ENCODE measurements at regions not wholly inside any gene's neighbourhood (a gene's known extent, or its start where the extent isn't known, plus 50 kb on each side); places are given as distances from the start of the nearest gene placed in this dataset.

DNA sequence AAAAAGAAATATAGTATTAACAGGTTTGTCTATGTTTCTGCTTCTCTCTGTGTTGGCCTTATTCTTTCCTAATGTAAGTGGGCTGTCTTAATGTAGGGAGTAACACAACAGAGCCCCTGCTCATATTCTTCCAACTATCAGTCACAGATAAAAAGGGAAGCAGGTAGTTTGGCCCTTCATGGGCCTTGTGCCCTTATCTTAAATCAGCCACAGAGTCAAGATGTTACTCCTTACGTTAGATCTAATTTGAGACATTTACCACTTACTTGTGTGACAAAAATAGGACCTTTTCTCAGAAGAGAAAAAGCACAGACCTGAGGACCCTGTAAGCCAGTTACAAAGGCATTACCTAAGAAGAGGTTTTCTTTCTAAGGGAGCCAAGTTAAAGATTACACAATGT, 589.0 kb downstream of the GRXCR1 start:
- no peak for TF ChIP-seq EZH2 (IDR thresholded peaks at IDR 0.05; ENCODE audit: insufficient read depth, low read length)
- TF ChIP-seq CTCF (IDR thresholded peaks at IDR 0.05; ENCODE audit: insufficient read depth, low read depth, low read length) = no peak
- Mint-ChIP-seq H3K36me3 (ENCODE audit: low read depth, unreplicated experiment) (no peaks in the 10 kb centered on the region), H3K4me1 (ENCODE audit: low read depth, unreplicated experiment) (no peaks in the 10 kb centered on the region), H3K4me3 (ENCODE audit: unreplicated experiment) (no peak overlapping the region), H3K9me3 (ENCODE audit: unreplicated experiment) (peaks cover 4% of the 10 kb centered on the region), H3K27ac (ENCODE audit: unreplicated experiment) (no peak overlapping the region), H3K27me3 (ENCODE audit: low read depth, unreplicated experiment) (no peaks in the 10 kb centered on the region)
- Histone ChIP-seq H3K4me1 (ENCODE audit: insufficient read depth, low read length) (no peaks in the 10 kb centered on the region), H3K36me3 (ENCODE audit: insufficient read depth, low read length) (no peaks in the 10 kb centered on the region), H3K9me3 (ENCODE audit: insufficient read depth, low read depth, low read length) (no peaks in the 10 kb centered on the region), H3K4me2 (ENCODE audit: low read length) (no peak overlapping the region), H2AFZ (ENCODE audit: low read depth, low read length) (no peak overlapping the region), H3K4me3 (ENCODE audit: insufficient read depth, low read depth, low read length) (no peak overlapping the region), H3K27me3 (ENCODE audit: insufficient read depth, low read length) (no peaks in the 10 kb centered on the region), H3K27ac (ENCODE audit: low read depth, low read length) (no peak overlapping the region), H3K9ac (ENCODE audit: low read length) (no peak overlapping the region), H3K79me2 (ENCODE audit: insufficient read depth, low read length) (no peaks in the 10 kb centered on the region), H4K20me1 (ENCODE audit: insufficient read depth, low read length) (no peaks in the 10 kb centered on the region)
- no peak for FAIRE-seq
- DNase-seq (ENCODE audit: low read depth) = no peak

DNA sequence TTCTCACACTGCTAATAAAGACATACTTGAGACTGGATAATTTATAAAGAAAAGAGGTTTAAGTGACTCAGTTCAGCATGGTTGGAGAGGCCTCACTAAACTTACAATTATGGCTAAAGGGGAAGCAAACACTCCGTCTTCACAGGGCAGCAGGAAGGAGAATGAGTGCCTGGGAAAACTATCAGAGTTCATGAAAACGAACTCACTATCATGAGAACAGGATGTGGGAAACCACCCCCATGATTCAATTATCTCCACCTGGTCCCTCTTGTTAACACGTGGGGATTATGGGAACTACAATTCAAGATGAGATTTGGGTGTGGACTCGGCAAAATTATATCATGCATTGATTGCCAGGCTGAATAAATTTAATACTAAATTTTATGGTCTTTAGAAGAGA, 592.7 kb downstream of the GRXCR1 start:
- H3K4me1 Mint-ChIP-seq (ENCODE audit: low read depth, unreplicated experiment) = no peaks in the 10 kb centered on the region
- Histone ChIP-seq H3K9ac (ENCODE audit: low read length) (no peak overlapping the region), H3K9me3 (ENCODE audit: insufficient read depth, low read depth, low read length) (no peaks in the 10 kb centered on the region), H3K27ac (ENCODE audit: low read depth, low read length) (no peak overlapping the region), H3K27me3 (ENCODE audit: insufficient read depth, low read length) (no peaks in the 10 kb centered on the region), H4K20me1 (ENCODE audit: insufficient read depth, low read length) (no peaks in the 10 kb centered on the region), H3K36me3 (ENCODE audit: insufficient read depth, low read length) (no peaks in the 10 kb centered on the region), H3K79me2 (ENCODE audit: insufficient read depth, low read length) (no peaks in the 10 kb centered on the region), H3K4me2 (ENCODE audit: low read length) (no peak overlapping the region), H3K4me1 (ENCODE audit: insufficient read depth, low read length) (no peaks in the 10 kb centered on the region), H3K4me3 (ENCODE audit: insufficient read depth, low read depth, low read length) (no peak overlapping the region), H2AFZ (ENCODE audit: low read depth, low read length) (no peak overlapping the region)
- TF ChIP-seq CTCF (IDR thresholded peaks at IDR 0.05; ENCODE audit: insufficient read depth, low read depth, low read length) (no peak), EZH2 (IDR thresholded peaks at IDR 0.05; ENCODE audit: insufficient read depth, low read length) (no peak)
- no peak overlapping the region for H3K27ac Mint-ChIP-seq (ENCODE audit: unreplicated experiment)
- H3K36me3 Mint-ChIP-seq (ENCODE audit: low read depth, unreplicated experiment) = no peaks in the 10 kb centered on the region
- FAIRE-seq = no peak
- H3K4me3 Mint-ChIP-seq (ENCODE audit: unreplicated experiment) = no peak overlapping the region
- H3K27me3 Mint-ChIP-seq (ENCODE audit: low read depth, unreplicated experiment) = no peaks in the 10 kb centered on the region
- no peak for DNase-seq (ENCODE audit: low read depth)
- peaks cover 7% of the 10 kb centered on the region for H3K9me3 Mint-ChIP-seq (ENCODE audit: unreplicated experiment)

GRCh38 chr4:43496188-43496587, 603.7 kb downstream of the GRXCR1 start:
- DNase-seq (ENCODE audit: low read depth) = no peak
- H3K4me2 ChIP-seq (ENCODE audit: low read length) = no peak overlapping the region

More at GRCh38 chr4:43496188-43496587, 603.7 kb downstream of the GRXCR1 start:
- FAIRE-seq = no peak
- no peaks in the 10 kb centered on the region for H3K9me3 Mint-ChIP-seq (ENCODE audit: unreplicated experiment)
- Histone ChIP-seq H3K79me2 (ENCODE audit: insufficient read depth, low read length) (no peaks in the 10 kb centered on the region), H3K36me3 (ENCODE audit: insufficient read depth, low read length) (no peaks in the 10 kb centered on the region), H3K9ac (ENCODE audit: low read length) (no peak overlapping the region), H2AFZ (ENCODE audit: low read depth, low read length) (no peak overlapping the region), H4K20me1 (ENCODE audit: insufficient read depth, low read length) (no peaks in the 10 kb centered on the region), H3K4me1 (ENCODE audit: insufficient read depth, low read length) (no peaks in the 10 kb centered on the region), H3K9me3 (ENCODE audit: insufficient read depth, low read depth, low read length) (no peaks in the 10 kb centered on the region), H3K27ac (ENCODE audit: low read depth, low read length) (no peak overlapping the region), H3K27me3 (ENCODE audit: insufficient read depth, low read length) (no peaks in the 10 kb centered on the region), H3K4me3 (ENCODE audit: insufficient read depth, low read depth, low read length) (no peak overlapping the region)
- H3K4me3 Mint-ChIP-seq (ENCODE audit: unreplicated experiment) = no peak overlapping the region
- H3K27ac Mint-ChIP-seq (ENCODE audit: unreplicated experiment) = no peak overlapping the region
- H3K4me1 Mint-ChIP-seq (ENCODE audit: low read depth, unreplicated experiment) = no peaks in the 10 kb centered on the region
- H3K27me3 Mint-ChIP-seq (ENCODE audit: low read depth, unreplicated experiment) = no peaks in the 10 kb centered on the region
- no peaks in the 10 kb centered on the region for H3K36me3 Mint-ChIP-seq (ENCODE audit: low read depth, unreplicated experiment)
- no peak for TF ChIP-seq CTCF (IDR thresholded peaks at IDR 0.05; ENCODE audit: insufficient read depth, low read depth, low read length)
- no peak for TF ChIP-seq EZH2 (IDR thresholded peaks at IDR 0.05; ENCODE audit: insufficient read depth, low read length)
